Tibial nerve (tissue), 4 donors: ENCODE measurements at regions not wholly inside any gene's neighbourhood (a gene's known extent, or its start where the extent isn't known, plus 50 kb on each side); places are given as distances from the start of the nearest gene placed in this dataset.

Source experiments
- EP300 ChIP-seq, 2 donors: sonication (generic); formaldehyde crosslinking; IDR thresholded peaks; one replicate each; pipeline ENCODE4 v1.6.1; 2017; ENCODE audit warnings: antibody characterized with exemption in 2 of 2, mild to moderate bottlenecking in 1 of 2
- POLR2A ChIP-seq, 2 donors: fragments of 450-650 bp; IDR thresholded peaks; one replicate each; pipeline ENCODE4 v1.6.1; 2017; ENCODE audit warnings: antibody characterized with exemption in 2 of 2, mild to moderate bottlenecking in 2 of 2, moderate library complexity in 2 of 2
- TF ChIP-seq, protein P1 (sequence below), 5 experiments: fragments of 200-600 bp in 3 of 5; fragments of 450-650 bp in 2 of 5; sonication (generic) in 3 of 5; IDR thresholded peaks; one replicate each; pipeline ENCODE4 v1.5.1; 2016 to 2019; ENCODE audit warnings: antibody characterized with exemption in 5 of 5, mild to moderate bottlenecking in 3 of 5, moderate library complexity in 2 of 5

DNA sequence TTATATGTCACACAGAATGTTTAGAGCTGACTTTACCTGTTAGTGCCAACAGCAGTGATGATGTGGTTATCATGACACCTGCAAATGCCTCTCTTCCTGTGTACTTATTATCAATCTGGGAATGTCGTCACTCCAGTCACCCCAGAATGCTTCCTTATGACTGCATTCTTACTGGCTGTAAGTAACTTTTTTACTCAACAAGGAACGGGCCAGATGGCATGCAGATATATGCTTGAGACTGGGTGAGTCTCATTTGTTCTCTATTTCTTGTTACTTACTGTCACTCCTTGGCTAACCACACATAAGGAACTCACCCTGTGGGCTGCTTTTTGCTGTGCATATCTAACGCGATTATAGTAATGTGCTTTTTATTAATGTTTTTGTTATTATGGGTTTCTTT lies 385.5 kb upstream of the MEF2C start:
- TF ChIP-seq, protein P1, sequence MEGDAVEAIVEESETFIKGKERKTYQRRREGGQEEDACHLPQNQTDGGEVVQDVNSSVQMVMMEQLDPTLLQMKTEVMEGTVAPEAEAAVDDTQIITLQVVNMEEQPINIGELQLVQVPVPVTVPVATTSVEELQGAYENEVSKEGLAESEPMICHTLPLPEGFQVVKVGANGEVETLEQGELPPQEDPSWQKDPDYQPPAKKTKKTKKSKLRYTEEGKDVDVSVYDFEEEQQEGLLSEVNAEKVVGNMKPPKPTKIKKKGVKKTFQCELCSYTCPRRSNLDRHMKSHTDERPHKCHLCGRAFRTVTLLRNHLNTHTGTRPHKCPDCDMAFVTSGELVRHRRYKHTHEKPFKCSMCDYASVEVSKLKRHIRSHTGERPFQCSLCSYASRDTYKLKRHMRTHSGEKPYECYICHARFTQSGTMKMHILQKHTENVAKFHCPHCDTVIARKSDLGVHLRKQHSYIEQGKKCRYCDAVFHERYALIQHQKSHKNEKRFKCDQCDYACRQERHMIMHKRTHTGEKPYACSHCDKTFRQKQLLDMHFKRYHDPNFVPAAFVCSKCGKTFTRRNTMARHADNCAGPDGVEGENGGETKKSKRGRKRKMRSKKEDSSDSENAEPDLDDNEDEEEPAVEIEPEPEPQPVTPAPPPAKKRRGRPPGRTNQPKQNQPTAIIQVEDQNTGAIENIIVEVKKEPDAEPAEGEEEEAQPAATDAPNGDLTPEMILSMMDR (IDR thresholded peaks at IDR 0.05), result no peak
- TF ChIP-seq POLR2A (IDR thresholded peaks at IDR 0.05) (no peak), EP300 (IDR thresholded peaks at IDR 0.05) (no peak)
